GM19463 (cell line): ENCODE measurements at regions not wholly inside any gene's neighbourhood (a gene's known extent, or its start where the extent isn't known, plus 50 kb on each side); places are given as distances from the start of the nearest gene placed in this dataset.

Experiments
- ATAC-seq: cut with Tn5 transposase; IDR thresholded peaks from one replicate; pipeline ENCODE4 v1.9.1; 2021; ENCODE audit warnings: mild to moderate bottlenecking, moderate library complexity; ENCODE audit not compliant: unreplicated experiment

GRCh38 chr1:81583878-81584277 is 216.9 kb upstream of the ADGRL2 start:
- no peak for ATAC-seq

GRCh38 chr1:81582467-81582986 is 218.2 kb upstream of the ADGRL2 start:
- peak; percentile 76 for ATAC-seq

- ATAC-seq, result no peak
Measured at GRCh38 chr1:81578867-81579266, 221.9 kb upstream of the ADGRL2 start.

GRCh38 chr1:81577004-81577697 is 223.6 kb upstream of the ADGRL2 start:
- ATAC-seq, result no peak

GRCh38 chr1:81574408-81574807 is 226.3 kb upstream of the ADGRL2 start:
- ATAC-seq, result no peak

GRCh38 chr1:81573458-81573857 is 227.3 kb upstream of the ADGRL2 start:
- no peak for ATAC-seq

- no peak for ATAC-seq
Measured at GRCh38 chr1:81571946-81572345, 228.8 kb upstream of the ADGRL2 start.

- ATAC-seq, result no peak
Measured at GRCh38 chr1:81569761-81570160, 231.0 kb upstream of the ADGRL2 start.

GRCh38 chr1:81563632-81564031 is 237.1 kb upstream of the ADGRL2 start:
- no peak for ATAC-seq

GRCh38 chr1:81562934-81563333 is 237.8 kb upstream of the ADGRL2 start:
- ATAC-seq, result no peak

- ATAC-seq, result no peak
Measured at GRCh38 chr1:81560629-81561028, 240.1 kb upstream of the ADGRL2 start.

GRCh38 chr1:81559662-81560350 is 240.9 kb upstream of the ADGRL2 start:
- no peak for ATAC-seq

- no peak for ATAC-seq
Measured at GRCh38 chr1:81558291-81559076, 242.2 kb upstream of the ADGRL2 start.

- ATAC-seq, result no peak
Measured at GRCh38 chr1:81556968-81557367, 243.8 kb upstream of the ADGRL2 start.

GRCh38 chr1:81554534-81554933 is 246.2 kb upstream of the ADGRL2 start:
- ATAC-seq, result no peak

GRCh38 chr1:81554108-81554507 is 246.6 kb upstream of the ADGRL2 start:
- ATAC-seq, result no peak

- no peak for ATAC-seq
Measured at GRCh38 chr1:81553503-81553902, 247.2 kb upstream of the ADGRL2 start.

GRCh38 chr1:81551946-81552345 is 248.8 kb upstream of the ADGRL2 start:
- ATAC-seq, result no peak

GRCh38 chr1:81550753-81551152 is 250.0 kb upstream of the ADGRL2 start:
- no peak for ATAC-seq

- ATAC-seq, result peak; percentile 42
Measured at GRCh38 chr1:81549588-81550127, 251.1 kb upstream of the ADGRL2 start.

GRCh38 chr1:81548918-81549587 is 251.7 kb upstream of the ADGRL2 start:
- peak; percentile 37 for ATAC-seq
